SK-N-SH (cell line): ENCODE measurements at regions not wholly inside any gene's neighbourhood (a gene's known extent, or its start where the extent isn't known, plus 50 kb on each side); places are given as distances from the start of the nearest gene placed in this dataset.

ENCODE experiments used
- CTCF ChIA-PET: fragments of 300-600, 350-600 bp; formaldehyde crosslinking; extraction: SDS; loops from one replicate; lab custom pipeline; 2021; lab: Yijun Ruan, JAX
- POLR2A ChIA-PET: fragments of 350-600 bp; sonication (Branson Sonifier 250); formaldehyde crosslinking; extraction: SDS; loops from one replicate; lab custom pipeline; 2020; ENCODE audit warnings: antibody characterized with exemption, inconsistent platforms; lab: Yijun Ruan, JAX
- DNase-seq: peaks from one replicate; pipeline ENCODE4 v3.0.0; 2012
- H2AFZ ChIP-seq: fragments of 200-600 bp; sonication (generic); 2 replicates; pipeline ENCODE4 v1.8.1; 2016; ENCODE audit warnings: antibody characterized with exemption, mild to moderate bottlenecking, low read depth
- H3F3A ChIP-seq: fragments of 200-600 bp; sonication (generic); replicated peaks from 2 replicates; pipeline ENCODE3; 2016; ENCODE audit warnings: antibody characterized with exemption, mild to moderate bottlenecking; ENCODE audit not compliant: insufficient read depth
- H3K27ac ChIP-seq, 2 experiments: fragments of 200-500 bp in 1 of 2; fragments of 200-600 bp in 1 of 2; sonication (Bioruptor generic) in 1 of 2; sonication (generic), shearing (Covaris generic) in 1 of 2; 2 replicates each; pipeline versions ENCODE4 v1.5.1 to v1.6.1; 2014 to 2016; ENCODE audit warnings: low read depth in 2 of 2, inconsistent platforms in 1 of 2, low read length in 1 of 2, mild to moderate bottlenecking in 1 of 2, mixed read lengths in 1 of 2
- H3K27me3 ChIP-seq: fragments of 200-600 bp; sonication (generic), shearing (Covaris generic); 2 replicates; pipeline ENCODE4 v1.6.1; 2016; ENCODE audit warnings: mixed run types; ENCODE audit not compliant: insufficient read depth
- H3K36me3 ChIP-seq, 2 experiments: fragments of 200-500 bp in 1 of 2; fragments of 200-600 bp in 1 of 2; sonication (Bioruptor generic) in 1 of 2; sonication (generic) in 1 of 2; replicated peaks in 1 of 2; 2 replicates each; pipeline versions ENCODE3 to v1.5.1; 2014 to 2016; ENCODE audit warnings: low read length in 1 of 2, mild to moderate bottlenecking in 1 of 2; ENCODE audit not compliant: insufficient read depth in 2 of 2, control insufficient read depth in 1 of 2
- H3K4me1 ChIP-seq, 2 experiments: fragments of 200-500 bp in 1 of 2; fragments of 200-600 bp in 1 of 2; sonication (Bioruptor generic) in 1 of 2; sonication (generic), shearing (Covaris generic) in 1 of 2; 2 replicates each; pipeline versions ENCODE4 v1.5.1 to v1.6.1; 2014 to 2016; ENCODE audit warnings: low read depth in 1 of 2, low read length in 1 of 2, mixed run types in 1 of 2; ENCODE audit not compliant: insufficient read depth in 2 of 2, control insufficient read depth in 1 of 2
- H3K4me2 ChIP-seq: fragments of 200-600 bp; sonication (generic), shearing (Covaris generic); 2 replicates; pipeline ENCODE4 v1.6.1; 2017; ENCODE audit warnings: mixed run types
- H3K4me3 ChIP-seq, 2 experiments: fragments of 200-500 bp in 1 of 2; fragments of 200-600 bp in 1 of 2; sonication (Bioruptor generic) in 1 of 2; sonication (generic), shearing (Covaris generic) in 1 of 2; 2 replicates each; pipeline versions ENCODE4 v1.5.1 to v1.8.1; 2014 to 2016; ENCODE audit warnings: low read depth in 2 of 2, inconsistent platforms in 1 of 2, low read length in 1 of 2, mild to moderate bottlenecking in 1 of 2, mixed read lengths in 1 of 2, moderate library complexity in 1 of 2
- H3K79me2 ChIP-seq: fragments of 200-600 bp; sonication (generic); 2 replicates; pipeline ENCODE4 v1.8.1; 2017; ENCODE audit warnings: mild to moderate bottlenecking; ENCODE audit not compliant: insufficient read depth
- H3K9ac ChIP-seq: fragments of 200-600 bp; sonication (generic); 2 replicates; pipeline ENCODE4 v1.6.1; 2017; ENCODE audit warnings: mixed run types
- H3K9me2 ChIP-seq: fragments of 200-600 bp; sonication (generic); 2 replicates; pipeline ENCODE4 v1.6.1; 2017; ENCODE audit warnings: mixed run types
- H3K9me3 ChIP-seq: fragments of 200-600 bp; sonication (generic); 2 replicates; pipeline ENCODE4 v1.6.1; 2017; ENCODE audit warnings: mixed run types, mild to moderate bottlenecking, moderate library complexity
- H4K20me1 ChIP-seq: fragments of 200-600 bp; sonication (generic); 2 replicates; pipeline ENCODE4 v1.6.1; 2017; ENCODE audit warnings: mild to moderate bottlenecking, mixed run types; ENCODE audit not compliant: insufficient read depth
- CHD2 ChIP-seq: fragments of 150-350 bp; IDR thresholded peaks from 2 replicates; pipeline ENCODE4 v1.6.1; 2018; ENCODE audit warnings: low read length; ENCODE audit not compliant: partially characterized antibody
- ELF1 ChIP-seq: IDR thresholded peaks from 2 replicates; pipeline ENCODE4 v1.4.0; 2012
- EP300 ChIP-seq, 2 experiments: IDR thresholded peaks; 2 replicates each; pipeline versions ENCODE4 v1.4.0 to v1.6.1; 2012; ENCODE audit warnings: borderline replicate concordance in 1 of 2, low read depth in 1 of 2, low read length in 1 of 2
- EZH2phosphoT487 ChIP-seq: fragments of 200-600 bp; sonication (generic); IDR thresholded peaks from 2 replicates; pipeline ENCODE4 v1.6.1; 2017; ENCODE audit warnings: low read depth, mixed run types, mild to moderate bottlenecking, antibody characterized with exemption, moderate library complexity, borderline replicate concordance
- GABPA ChIP-seq: IDR thresholded peaks from 2 replicates; pipeline ENCODE4 v1.4.0; 2012; ENCODE audit warnings: low read depth, mild to moderate bottlenecking
- GATA2 ChIP-seq: sonication (generic); formaldehyde crosslinking; IDR thresholded peaks from 2 replicates; pipeline ENCODE4 v1.5.0; 2020; ENCODE audit warnings: mild to moderate bottlenecking, missing genetic modification reagents
- IRF3 ChIP-seq: fragments of 150-350 bp; IDR thresholded peaks from 2 replicates; pipeline ENCODE4 v1.6.1; 2016; ENCODE audit warnings: mild to moderate bottlenecking, low read depth, low read length
- NFIC ChIP-seq: IDR thresholded peaks from 2 replicates; pipeline ENCODE4 v1.4.0; 2012; ENCODE audit warnings: borderline replicate concordance
- PBX3 ChIP-seq: IDR thresholded peaks from 2 replicates; pipeline ENCODE4; 2012
- REST ChIP-seq: IDR thresholded peaks from 2 replicates; pipeline ENCODE4 v1.6.1; 2012; ENCODE audit warnings: mild to moderate bottlenecking, low read depth, low read length, moderate library complexity
- RFX5 ChIP-seq: IDR thresholded peaks from 2 replicates; pipeline ENCODE4 v1.6.1; 2012; ENCODE audit warnings: mild to moderate bottlenecking, improper control_type of control experiment, low read length
- TAF1 ChIP-seq: IDR thresholded peaks from 2 replicates; pipeline ENCODE4 v1.6.1; 2012; ENCODE audit warnings: low read depth, mild to moderate bottlenecking, low read length, moderate library complexity, borderline replicate concordance
- TEAD4 ChIP-seq: IDR thresholded peaks from 2 replicates; pipeline ENCODE4 v1.4.0; 2012; ENCODE audit warnings: mild to moderate bottlenecking, borderline replicate concordance; ENCODE audit not compliant: insufficient read depth
- USF1 ChIP-seq: IDR thresholded peaks from 2 replicates; pipeline ENCODE4 v1.4.0; 2012; ENCODE audit warnings: low read depth, borderline replicate concordance
- WGBS: methylation state at CpG from one replicate; pipeline ENCODE4 v1.1.6; 2017; ENCODE audit warnings: low lambda C conversion rate; 5-methylcytosine and 5-hydroxymethylcytosine counted together
- TF ChIP-seq, protein P1 (sequence below): IDR thresholded peaks from 2 replicates; pipeline ENCODE4 v1.4.0; 2012; ENCODE audit warnings: low read depth, borderline replicate concordance

- no peak for TF ChIP-seq GABPA
- no peak for TF ChIP-seq NFIC
- no peak for TF ChIP-seq TEAD4
- TF ChIP-seq EP300 (IDR thresholded peaks at IDR 0.05; ENCODE audit: borderline replicate concordance in 1 of 2, low read depth in 1 of 2, low read length in 1 of 2), result no peak
- no peak for TF ChIP-seq ELF1
- no peak for TF ChIP-seq GATA2
- TF ChIP-seq RFX5, result no peak
- TF ChIP-seq PBX3, result no peak
- no peak for TF ChIP-seq USF1
- TF ChIP-seq CHD2, result no peak
- no peak for TF ChIP-seq TAF1
- no peak for TF ChIP-seq EZH2phosphoT487
- no peak for TF ChIP-seq IRF3
- no peak for TF ChIP-seq REST
- TF ChIP-seq, protein P1, sequence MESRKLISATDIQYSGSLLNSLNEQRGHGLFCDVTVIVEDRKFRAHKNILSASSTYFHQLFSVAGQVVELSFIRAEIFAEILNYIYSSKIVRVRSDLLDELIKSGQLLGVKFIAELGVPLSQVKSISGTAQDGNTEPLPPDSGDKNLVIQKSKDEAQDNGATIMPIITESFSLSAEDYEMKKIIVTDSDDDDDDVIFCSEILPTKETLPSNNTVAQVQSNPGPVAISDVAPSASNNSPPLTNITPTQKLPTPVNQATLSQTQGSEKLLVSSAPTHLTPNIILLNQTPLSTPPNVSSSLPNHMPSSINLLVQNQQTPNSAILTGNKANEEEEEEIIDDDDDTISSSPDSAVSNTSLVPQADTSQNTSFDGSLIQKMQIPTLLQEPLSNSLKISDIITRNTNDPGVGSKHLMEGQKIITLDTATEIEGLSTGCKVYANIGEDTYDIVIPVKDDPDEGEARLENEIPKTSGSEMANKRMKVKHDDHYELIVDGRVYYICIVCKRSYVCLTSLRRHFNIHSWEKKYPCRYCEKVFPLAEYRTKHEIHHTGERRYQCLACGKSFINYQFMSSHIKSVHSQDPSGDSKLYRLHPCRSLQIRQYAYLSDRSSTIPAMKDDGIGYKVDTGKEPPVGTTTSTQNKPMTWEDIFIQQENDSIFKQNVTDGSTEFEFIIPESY, result no peak
- no peaks in the 10 kb centered on the region for H3K36me3 ChIP-seq
- CTCF ChIA-PET, result no interaction called here
- no peaks in the 10 kb centered on the region for H3K4me1 ChIP-seq
- POLR2A ChIA-PET, result no interaction called here
- DNase-seq, result no peak
- no peaks in the 10 kb centered on the region for H3F3A ChIP-seq
- H3K79me2 ChIP-seq, result no peaks in the 10 kb centered on the region
- H3K9me3 ChIP-seq, result no peaks in the 10 kb centered on the region
- H3K9me2 ChIP-seq, result no peaks in the 10 kb centered on the region
- WGBS, result 22% methylated on average over 1 of the region's 1 CpG
- no peak overlapping the region for H3K4me3 ChIP-seq
- no peak overlapping the region for H3K9ac ChIP-seq
- no peak overlapping the region for H2AFZ ChIP-seq
- no peaks in the 10 kb centered on the region for H4K20me1 ChIP-seq
- no peaks in the 10 kb centered on the region for H3K27me3 ChIP-seq
- no peak overlapping the region for H3K4me2 ChIP-seq
- H3K27ac ChIP-seq, result no peak overlapping the region
Measured at GRCh38 chr18:73163236-73163635, 295.4 kb upstream of the NETO1 start.
